OCI-LY1 (cell line): ENCODE measurements at regions not wholly inside any gene's neighbourhood (a gene's known extent, or its start where the extent isn't known, plus 50 kb on each side); places are given as distances from the start of the nearest gene placed in this dataset.

Source experiments
- CTCF ChIP-seq: fragments of 200-600 bp; sonication (generic), shearing (Covaris generic); IDR thresholded peaks from 2 replicates; pipeline ENCODE4 v1.5.1; 2017; ENCODE audit warnings: mild to moderate bottlenecking, antibody characterized with exemption, low read length, moderate library complexity, mixed read lengths
- EZH2 ChIP-seq: fragments of 200-600 bp; sonication (generic), shearing (Covaris generic); IDR thresholded peaks from 2 replicates; pipeline ENCODE4 v1.8.0; 2017; ENCODE audit warnings: borderline replicate concordance, mixed run types, mild to moderate bottlenecking, antibody characterized with exemption, low read length, moderate library complexity, mixed read lengths

- TF ChIP-seq CTCF (no peak), EZH2 (no peak)
Measured at GRCh38 chr4:116059361-116059760, 945.9 kb upstream of the NDST4 start.
